ENCODE measurements at regions not wholly inside any gene's neighbourhood (a gene's known extent, or its start where the extent isn't known, plus 50 kb on each side); places are given as distances from the start of the nearest gene placed in this dataset.

- no peaks in the 10 kb centered on the region for H3K36me3 ChIP-seq (ENCODE audit: control insufficient read depth, insufficient read depth, low read length)
- H2AFZ ChIP-seq: no peak overlapping the region
- no peak overlapping the region for H3K4me2 ChIP-seq (ENCODE audit: low read length)
- H3K27ac ChIP-seq: no peak overlapping the region
- H3K9ac ChIP-seq: no peak overlapping the region
- no peaks in the 10 kb centered on the region for H3K4me1 ChIP-seq
- no peaks in the 10 kb centered on the region for H3K79me2 ChIP-seq
- no peaks in the 10 kb centered on the region for H3K27me3 ChIP-seq (ENCODE audit: control insufficient read depth, insufficient read depth, low read length)
- H3K9me3 ChIP-seq (ENCODE audit: control insufficient read depth, low read length): no peaks in the 10 kb centered on the region
- TF ChIP-seq CTCF (IDR thresholded peaks at IDR 0.05): no peak
- H3K4me3 ChIP-seq (ENCODE audit: low read depth, low read length): no peak overlapping the region
Measured at GRCh38 chr9:79341561-79341960, 230.2 kb upstream of the TLE4 start.

GRCh38 chr9:79346350-79347020, 225.3 kb upstream of the TLE4 start:
- H2AFZ ChIP-seq: no peak overlapping the region
- no peak overlapping the region for H3K4me2 ChIP-seq (ENCODE audit: low read length)
- no peaks in the 10 kb centered on the region for H3K4me1 ChIP-seq
- no peaks in the 10 kb centered on the region for H3K27me3 ChIP-seq (ENCODE audit: control insufficient read depth, insufficient read depth, low read length)
- no peak overlapping the region for H3K4me3 ChIP-seq (ENCODE audit: low read depth, low read length)
- H3K79me2 ChIP-seq: no peaks in the 10 kb centered on the region
- H3K27ac ChIP-seq: no peak overlapping the region
- no peak overlapping the region for H3K9ac ChIP-seq
- no peak for TF ChIP-seq CTCF (IDR thresholded peaks at IDR 0.05)
- H3K36me3 ChIP-seq (ENCODE audit: control insufficient read depth, insufficient read depth, low read length): no peaks in the 10 kb centered on the region
- no peaks in the 10 kb centered on the region for H3K9me3 ChIP-seq (ENCODE audit: control insufficient read depth, low read length)

DNA sequence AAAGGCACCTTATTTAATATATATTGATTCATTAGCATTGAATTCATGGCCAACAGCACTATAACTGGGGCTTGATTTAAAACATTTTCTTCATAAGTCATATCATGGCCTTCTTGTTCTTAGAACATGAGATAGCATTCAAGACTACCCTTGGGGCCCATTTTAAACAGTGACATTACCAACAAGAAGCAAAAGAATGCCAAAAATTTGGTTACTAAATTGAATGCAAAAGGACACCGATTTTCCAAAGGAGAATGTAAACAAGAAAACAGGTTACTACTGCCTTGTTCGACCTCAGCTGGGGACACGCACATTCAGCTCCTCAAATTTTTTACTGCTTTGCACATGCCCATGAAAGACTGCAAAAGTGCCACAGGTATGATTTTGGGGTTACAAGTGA, 219.4 kb upstream of the TLE4 start:
- TF ChIP-seq CTCF (IDR thresholded peaks at IDR 0.05): no peak
- no peaks in the 10 kb centered on the region for H3K36me3 ChIP-seq (ENCODE audit: control insufficient read depth, insufficient read depth, low read length)
- H3K9me3 ChIP-seq (ENCODE audit: control insufficient read depth, low read length): no peaks in the 10 kb centered on the region
- H3K27me3 ChIP-seq (ENCODE audit: control insufficient read depth, insufficient read depth, low read length): no peaks in the 10 kb centered on the region
- no peaks in the 10 kb centered on the region for H3K4me1 ChIP-seq
- H3K27ac ChIP-seq: no peak overlapping the region
- H3K4me3 ChIP-seq (ENCODE audit: low read depth, low read length): no peak overlapping the region
- H3K9ac ChIP-seq: no peak overlapping the region
- no peak overlapping the region for H3K4me2 ChIP-seq (ENCODE audit: low read length)
- H3K79me2 ChIP-seq: no peaks in the 10 kb centered on the region
- no peak overlapping the region for H2AFZ ChIP-seq

GRCh38 chr9:79353856-79354520, 217.8 kb upstream of the TLE4 start:
- Histone ChIP-seq H2AFZ (no peak overlapping the region), H3K9ac (no peak overlapping the region), H3K79me2 (no peaks in the 10 kb centered on the region)

More at GRCh38 chr9:79353856-79354520, 217.8 kb upstream of the TLE4 start:
- no peaks in the 10 kb centered on the region for H3K27me3 ChIP-seq (ENCODE audit: control insufficient read depth, insufficient read depth, low read length)
- TF ChIP-seq CTCF (IDR thresholded peaks at IDR 0.05): no peak
- no peak overlapping the region for H3K27ac ChIP-seq
- H3K4me2 ChIP-seq (ENCODE audit: low read length): no peak overlapping the region
- H3K9me3 ChIP-seq (ENCODE audit: control insufficient read depth, low read length): no peaks in the 10 kb centered on the region
- no peak overlapping the region for H3K4me3 ChIP-seq (ENCODE audit: low read depth, low read length)
- H3K4me1 ChIP-seq: no peaks in the 10 kb centered on the region
- H3K36me3 ChIP-seq (ENCODE audit: control insufficient read depth, insufficient read depth, low read length): no peaks in the 10 kb centered on the region
